ENCODE measurements at regions not wholly inside any gene's neighbourhood (a gene's known extent, or its start where the extent isn't known, plus 50 kb on each side); places are given as distances from the start of the nearest gene placed in this dataset.

GRCh38 chr18:75654851-75655751 is 227.6 kb upstream of the SMIM21 start:
- peak; percentile 64 for DNase-seq

GRCh38 chr18:75654386-75654785 is 226.9 kb upstream of the SMIM21 start:
- no peak for DNase-seq

GRCh38 chr18:75652528-75652927 is 225.0 kb upstream of the SMIM21 start:
- no peak for DNase-seq

- DNase-seq = no peak
Observed at GRCh38 chr18:75644871-75645270, 217.4 kb upstream of the SMIM21 start.

- DNase-seq = no peak
Observed at GRCh38 chr18:75643083-75643482, 215.6 kb upstream of the SMIM21 start.

- no peak for DNase-seq
Observed at GRCh38 chr18:75639472-75639831, 211.9 kb upstream of the SMIM21 start.

DNA sequence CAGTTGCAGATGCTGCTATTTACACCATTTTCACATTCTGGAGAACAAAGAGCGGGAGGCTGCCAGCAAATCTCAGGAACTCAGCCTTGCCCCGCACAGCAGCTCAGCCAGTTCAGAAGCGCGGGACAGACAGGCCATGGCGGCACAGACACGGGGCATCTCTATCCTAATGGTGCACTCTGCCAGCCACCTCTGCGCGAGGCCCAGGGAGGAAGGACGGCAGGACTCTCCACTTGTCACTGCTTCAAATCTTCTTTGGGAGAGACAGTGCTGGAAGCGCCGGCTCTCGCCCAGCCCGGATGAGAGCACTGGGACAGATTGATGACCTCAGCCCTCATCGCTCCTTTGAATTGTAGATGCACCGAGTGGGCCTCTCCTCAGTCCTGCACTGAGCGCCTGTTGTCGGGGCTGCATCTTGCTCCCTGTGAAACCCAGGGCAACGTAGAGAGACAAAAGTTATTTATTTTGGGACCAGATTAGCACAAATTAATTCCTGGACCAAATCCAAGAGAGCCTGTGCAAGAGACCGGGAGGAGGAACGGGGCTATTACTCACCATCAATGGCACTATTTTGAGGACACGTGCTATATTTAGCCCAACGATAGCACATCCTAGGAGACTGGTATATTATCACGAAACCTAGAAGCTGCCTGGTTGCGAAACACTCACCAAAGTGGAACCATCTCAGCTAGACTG is 211.4 kb upstream of the SMIM21 start:
- DNase-seq = no peak

DNA sequence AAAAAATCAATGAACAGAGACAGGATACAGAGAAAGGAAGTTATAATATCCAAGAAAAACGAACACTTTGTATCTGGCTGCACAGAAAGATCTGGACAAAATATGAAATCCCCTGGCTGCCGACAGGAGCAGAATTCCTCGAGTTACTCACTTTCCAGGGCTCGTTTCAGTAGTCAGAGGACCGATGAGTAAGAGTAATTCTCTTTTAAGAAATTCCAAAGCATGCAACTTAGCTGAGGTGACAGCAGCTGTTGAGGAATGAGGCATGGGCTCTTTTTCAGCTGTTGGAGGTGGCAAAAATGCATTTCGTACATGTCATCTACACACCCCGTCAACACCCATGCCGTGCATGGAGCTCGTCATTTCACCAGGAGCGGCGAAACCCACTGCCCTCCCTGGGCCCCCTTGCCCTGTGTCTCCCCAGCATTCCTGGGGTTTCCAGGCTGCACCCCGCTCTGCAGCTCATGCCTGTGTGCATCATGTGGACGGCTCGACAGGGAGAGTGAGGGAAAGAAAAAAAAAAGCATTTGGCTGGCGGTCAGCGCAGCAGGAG is 210.8 kb upstream of the SMIM21 start:
- no peak for DNase-seq

- peak; percentile 68 for DNase-seq
Observed at GRCh38 chr18:75635096-75635495, 207.6 kb upstream of the SMIM21 start.

DNA sequence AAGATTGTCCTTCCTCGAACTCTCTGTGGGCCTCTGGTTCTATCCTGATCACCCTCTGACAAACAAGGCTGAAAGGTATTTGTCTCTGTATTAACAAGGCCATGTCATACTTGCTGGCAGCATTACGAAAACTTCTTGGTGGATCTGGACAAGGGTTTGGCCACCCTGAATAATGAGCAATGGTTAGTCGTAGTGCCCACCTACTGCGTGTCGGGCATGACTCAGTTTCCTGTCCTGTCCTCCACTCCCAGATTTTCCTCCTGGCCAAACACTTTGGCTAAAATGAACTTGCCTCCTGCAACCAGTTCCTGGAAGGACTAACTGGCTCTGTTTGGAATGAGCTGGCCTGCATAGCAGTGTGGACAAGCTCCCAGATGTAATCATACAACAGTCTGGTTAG is 198.5 kb upstream of the SMIM21 start:
- DNase-seq = no peak

GRCh38 chr18:75624869-75625268 is 197.4 kb upstream of the SMIM21 start:
- DNase-seq = no peak

- DNase-seq = no peak
Observed at GRCh38 chr18:75621818-75622217, 194.3 kb upstream of the SMIM21 start.

DNA sequence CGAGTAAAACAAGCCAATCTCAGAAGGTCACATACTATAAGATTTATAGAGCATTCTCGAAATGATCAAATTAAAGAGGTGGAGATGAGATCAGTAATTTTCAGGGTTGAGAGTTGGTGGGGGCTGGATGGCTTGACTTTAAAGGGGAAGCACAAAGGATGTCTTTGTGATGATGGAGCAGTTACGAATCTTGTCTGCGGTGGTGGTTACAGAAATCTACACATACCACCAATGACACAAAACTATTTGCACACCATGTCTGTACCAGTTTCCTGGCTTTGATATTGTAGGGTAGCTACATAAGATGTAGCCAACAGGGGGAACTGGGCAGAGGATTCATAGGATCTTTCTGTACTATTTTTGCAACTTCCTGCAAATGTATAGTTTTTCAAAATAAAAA is 190.6 kb upstream of the SMIM21 start:
- DNase-seq = no peak

DNA sequence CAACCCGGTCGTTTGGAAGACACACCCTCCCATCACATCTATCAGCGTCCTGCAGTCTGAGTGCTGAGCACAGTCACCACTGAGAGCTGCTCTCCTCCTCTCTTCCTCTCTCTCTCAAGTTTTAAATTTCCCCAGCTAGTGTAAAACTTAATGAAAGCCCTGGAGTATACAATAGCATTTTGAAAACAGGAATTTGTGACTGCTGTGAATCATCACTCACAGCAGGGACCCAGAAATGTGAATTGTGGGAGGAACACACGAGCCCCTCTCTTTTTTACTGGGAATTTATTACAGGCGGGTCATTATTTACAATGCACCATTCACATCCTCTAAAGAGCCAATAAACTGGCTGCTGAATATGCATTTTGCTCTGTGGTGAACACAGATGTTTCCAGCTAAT is 185.0 kb upstream of the SMIM21 start:
- no peak for DNase-seq

DNA sequence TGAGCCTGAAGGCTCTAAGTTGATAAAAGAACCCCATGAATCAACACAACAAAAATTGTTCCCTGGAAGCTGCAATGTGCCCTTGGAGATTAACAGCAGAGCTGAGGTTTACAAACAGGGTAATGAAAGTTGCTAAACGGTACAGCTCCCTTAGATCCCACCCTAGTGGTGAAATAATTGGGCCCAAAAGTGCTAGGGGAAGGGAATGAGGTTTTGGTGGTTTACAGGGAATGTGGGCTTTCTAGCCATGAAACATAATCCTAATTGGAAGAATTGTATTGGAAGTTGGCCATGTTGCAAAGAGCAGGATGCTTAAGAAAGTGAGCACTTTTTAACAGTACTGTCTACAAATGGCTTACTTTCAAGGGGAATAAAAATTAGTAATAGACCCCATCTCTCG is 180.2 kb upstream of the SMIM21 start:
- DNase-seq = no peak

GRCh38 chr18:75592527-75592926 is 165.0 kb upstream of the SMIM21 start:
- no peak for DNase-seq

DNA sequence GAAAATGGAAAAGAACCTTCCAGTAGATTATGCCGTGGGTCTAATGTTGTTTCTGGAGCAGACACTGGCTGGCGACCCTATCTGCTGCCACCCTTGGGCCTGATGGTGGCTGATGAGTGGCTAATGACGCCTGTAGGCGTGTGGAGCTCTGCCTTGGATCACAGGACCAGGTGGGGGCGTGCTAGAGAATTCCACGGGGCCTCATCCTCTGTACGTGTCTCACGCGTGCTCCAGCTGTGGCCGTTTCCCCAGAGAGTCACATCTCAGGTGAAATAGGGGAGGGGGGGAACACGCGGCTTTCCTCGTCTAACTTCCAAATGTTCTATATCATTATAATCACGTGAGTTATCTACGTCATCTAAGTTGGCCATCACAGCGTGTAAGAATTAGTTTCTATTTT is 160.9 kb upstream of the SMIM21 start:
- no peak for DNase-seq

- DNase-seq = no peak
Observed at GRCh38 chr18:75587131-75587530, 159.6 kb upstream of the SMIM21 start.

DNA sequence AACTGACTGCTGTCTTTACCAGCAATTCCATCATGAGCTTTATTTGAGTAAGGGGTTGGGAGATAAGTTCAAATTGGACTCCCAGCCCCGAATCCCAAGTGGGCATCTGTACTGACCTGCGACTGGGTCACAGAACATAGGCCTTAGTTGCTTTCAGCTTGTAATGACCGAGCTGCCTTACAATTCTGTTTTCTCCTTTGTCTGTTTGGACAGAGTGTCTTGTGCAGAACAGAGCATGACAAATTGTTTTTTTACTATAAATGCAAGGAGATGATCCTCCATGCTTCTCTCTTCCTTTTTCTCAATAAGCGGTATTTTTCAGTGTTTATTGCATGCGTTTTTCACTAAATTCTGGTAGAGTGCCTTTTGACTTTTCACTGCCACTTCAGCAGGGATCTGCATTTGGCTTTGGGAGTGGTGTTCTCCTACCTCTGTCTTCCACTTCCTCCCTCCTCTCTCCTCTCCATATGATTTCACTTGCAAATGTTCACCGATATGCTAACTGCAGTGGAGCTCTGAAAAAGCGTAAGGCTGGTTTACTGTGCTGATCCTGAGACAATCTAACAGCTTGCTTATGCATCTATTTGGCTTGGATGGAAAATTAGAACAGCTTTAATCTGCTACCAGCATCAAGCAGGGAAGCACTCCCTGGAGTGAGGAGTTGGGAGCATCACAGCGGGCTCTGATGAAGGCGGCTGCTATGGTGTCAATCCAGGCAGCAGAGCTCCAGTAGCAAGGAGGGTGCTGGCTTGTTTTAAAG is 158.8 kb upstream of the SMIM21 start:
- DNase-seq = no peak

DNA sequence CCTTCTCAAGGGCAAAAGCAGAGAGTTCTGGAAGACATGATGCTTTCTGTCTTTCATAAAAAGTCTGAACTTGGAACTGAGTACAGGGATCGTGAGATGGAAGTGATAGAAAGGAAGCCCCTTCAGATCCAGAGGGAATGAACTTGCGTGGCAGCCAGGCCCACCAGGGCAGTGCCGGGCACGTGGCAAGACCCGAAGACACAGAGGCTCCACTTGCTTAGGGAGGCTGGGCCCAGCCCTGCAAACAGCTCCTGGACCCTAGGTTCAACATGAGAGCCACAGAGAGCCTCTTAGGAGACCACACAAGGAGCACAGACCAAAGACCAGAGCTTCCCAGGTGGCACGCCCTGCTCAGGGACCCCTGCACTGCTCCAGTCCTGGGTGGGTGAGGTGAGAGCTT is 155.4 kb upstream of the SMIM21 start:
- DNase-seq = no peak

- DNase-seq = no peak
Observed at GRCh38 chr18:75582406-75582821, 154.9 kb upstream of the SMIM21 start.

- DNase-seq = no peak
Observed at GRCh38 chr18:75581336-75582131, 154.0 kb upstream of the SMIM21 start.

- DNase-seq = no peak
Observed at GRCh38 chr18:75574187-75574586, 146.7 kb upstream of the SMIM21 start.

Data from NCI-H510A (cell line).